HEK293 (cell line): ENCODE measurements at regions not wholly inside any gene's neighbourhood (a gene's known extent, or its start where the extent isn't known, plus 50 kb on each side); places are given as distances from the start of the nearest gene placed in this dataset.

Experiments
- CTCF ChIA-PET: fragments of 350-600 bp; formaldehyde crosslinking; extraction: SDS; loops from one replicate; lab custom pipeline; 2021; ENCODE audit warnings: antibody characterized with exemption; lab: Yijun Ruan, JAX
- POLR2A ChIA-PET: fragments of 300-600 bp; formaldehyde crosslinking; extraction: SDS; loops from one replicate; lab custom pipeline; 2020; ENCODE audit warnings: antibody characterized with exemption, inconsistent platforms; lab: Yijun Ruan, JAX
- H3K27ac ChIP-seq: fragments of 200-500 bp; sonication (Bioruptor generic); 2 replicates; pipeline ENCODE4 v1.5.1; 2014; ENCODE audit warnings: low read depth, low read length, control low read depth, inconsistent platforms; ENCODE audit errors: extremely low read depth
- H3K36me3 ChIP-seq, 2 experiments: fragments of 200-500 bp in 1 of 2; sonication (Bioruptor generic) in 1 of 2; 1 replicate in 1 of 2; 2 replicates in 1 of 2; pipeline ENCODE4 v1.5.1; 2014 to 2017; ENCODE audit warnings: inconsistent platforms in 2 of 2, low read length in 2 of 2; ENCODE audit not compliant: control insufficient read depth in 2 of 2, insufficient read depth in 1 of 2
- H3K4me1 ChIP-seq: fragments of 200-500 bp; sonication (Bioruptor generic); 2 replicates; pipeline ENCODE4 v1.5.1; 2014; ENCODE audit warnings: mild to moderate bottlenecking, low read length, inconsistent platforms; ENCODE audit not compliant: control insufficient read depth, insufficient read depth
- H3K4me3 ChIP-seq: 2 replicates; pipeline ENCODE4 v1.5.1; 2011; ENCODE audit warnings: low read depth, mild to moderate bottlenecking, control low read depth, low read length, moderate library complexity
- H3K9me3 ChIP-seq: fragments of 200-500 bp; sonication (Bioruptor generic); 2 replicates; pipeline ENCODE4 v1.5.1; 2014; ENCODE audit warnings: low read depth, low read length, inconsistent platforms; ENCODE audit not compliant: control insufficient read depth, insufficient read depth
- GLI4 ChIP-seq: fragments of 450-650 bp; formaldehyde crosslinking; IDR thresholded peaks from 2 replicates; pipeline ENCODE4 v1.5.1; 2016; ENCODE audit warnings: missing biosample characterization, missing genetic modification characterization
- PRDM1 ChIP-seq: fragments of 450-650 bp; formaldehyde crosslinking; IDR thresholded peaks from 2 replicates; pipeline ENCODE4; 2016; ENCODE audit warnings: missing biosample characterization, missing genetic modification characterization
- PRDM10 ChIP-seq: fragments of 450-650 bp; formaldehyde crosslinking; IDR thresholded peaks from 2 replicates; pipeline ENCODE4 v1.5.1; 2016; ENCODE audit warnings: missing biosample characterization, missing genetic modification characterization
- SALL2 ChIP-seq: fragments of 450-650 bp; formaldehyde crosslinking; IDR thresholded peaks from 2 replicates; pipeline ENCODE4 v1.5.0; 2017; ENCODE audit warnings: missing biosample characterization, mild to moderate bottlenecking, missing genetic modification characterization, borderline replicate concordance
- SCRT2 ChIP-seq: fragments of 450-650 bp; formaldehyde crosslinking; IDR thresholded peaks from 2 replicates; pipeline ENCODE4 v1.5.1; 2016; ENCODE audit warnings: missing biosample characterization, missing genetic modification characterization
- WT1 ChIP-seq: fragments of 450-650 bp; formaldehyde crosslinking; IDR thresholded peaks from 2 replicates; pipeline ENCODE4 v1.5.1; 2016; ENCODE audit warnings: missing biosample characterization, missing genetic modification characterization
- YY2 ChIP-seq: fragments of 450-650 bp; formaldehyde crosslinking; IDR thresholded peaks from 2 replicates; pipeline ENCODE4 v1.5.1; 2016; ENCODE audit warnings: missing biosample characterization, missing genetic modification characterization
- ZBTB48 ChIP-seq: fragments of 450-650 bp; formaldehyde crosslinking; IDR thresholded peaks from 2 replicates; pipeline ENCODE4 v1.5.1; 2016; ENCODE audit warnings: missing biosample characterization, missing genetic modification characterization
- ZBTB8A ChIP-seq: fragments of 450-650 bp; formaldehyde crosslinking; IDR thresholded peaks from 2 replicates; pipeline ENCODE4 v1.5.1; 2016; ENCODE audit warnings: missing biosample characterization, missing genetic modification characterization
- ZFP41 ChIP-seq: fragments of 450-650 bp; formaldehyde crosslinking; IDR thresholded peaks from 2 replicates; pipeline ENCODE4 v1.5.1; 2016; ENCODE audit warnings: missing biosample characterization, missing genetic modification characterization, borderline replicate concordance
- ZNF138 ChIP-seq: fragments of 450-650 bp; formaldehyde crosslinking; IDR thresholded peaks from 2 replicates; pipeline ENCODE4 v1.5.1; 2016; ENCODE audit warnings: missing biosample characterization, missing genetic modification characterization, borderline replicate concordance
- ZNF184 ChIP-seq: fragments of 450-650 bp; IDR thresholded peaks from 2 replicates; pipeline ENCODE4 v1.5.1; 2018; ENCODE audit warnings: missing biosample characterization, mild to moderate bottlenecking, missing genetic modification characterization
- ZNF223 ChIP-seq: fragments of 450-650 bp; formaldehyde crosslinking; IDR thresholded peaks from 2 replicates; pipeline ENCODE4 v1.5.1; 2016; ENCODE audit warnings: missing biosample characterization, missing genetic modification characterization
- ZNF423 ChIP-seq: fragments of 450-650 bp; formaldehyde crosslinking; IDR thresholded peaks from 2 replicates; pipeline ENCODE4 v1.5.1; 2016; ENCODE audit warnings: missing biosample characterization, missing genetic modification characterization
- ZNF473 ChIP-seq: fragments of 450-650 bp; formaldehyde crosslinking; IDR thresholded peaks from 2 replicates; pipeline ENCODE4 v1.5.1; 2017; ENCODE audit warnings: missing biosample characterization, missing genetic modification characterization
- ZNF571 ChIP-seq: fragments of 450-650 bp; formaldehyde crosslinking; IDR thresholded peaks from 2 replicates; pipeline ENCODE4 v1.5.0; 2017; ENCODE audit warnings: missing biosample characterization, missing genetic modification characterization
- ZNF600 ChIP-seq: fragments of 450-650 bp; formaldehyde crosslinking; IDR thresholded peaks from 2 replicates; pipeline ENCODE4 v1.5.1; 2016; ENCODE audit warnings: missing biosample characterization, missing genetic modification characterization
- ZNF76 ChIP-seq: fragments of 450-650 bp; formaldehyde crosslinking; IDR thresholded peaks from 2 replicates; pipeline ENCODE4; 2016; ENCODE audit warnings: low read depth, missing biosample characterization, missing genetic modification characterization, borderline replicate concordance
- ZSCAN16 ChIP-seq: fragments of 450-650 bp; formaldehyde crosslinking; IDR thresholded peaks from 2 replicates; pipeline ENCODE4 v1.5.1; 2016; ENCODE audit warnings: missing biosample characterization, missing genetic modification characterization
- TF ChIP-seq, protein P1 (sequence below): fragments of 450-650 bp; formaldehyde crosslinking; IDR thresholded peaks from 2 replicates; pipeline ENCODE4; 2016; ENCODE audit warnings: missing biosample characterization, missing genetic modification characterization
- TF ChIP-seq, protein P2 (sequence below): fragments of 450-650 bp; formaldehyde crosslinking; IDR thresholded peaks from 2 replicates; pipeline ENCODE4 v1.5.1; 2016; ENCODE audit warnings: missing biosample characterization, missing genetic modification characterization
- TF ChIP-seq, protein P3 (sequence below): fragments of 450-650 bp; formaldehyde crosslinking; IDR thresholded peaks from 2 replicates; pipeline ENCODE4 v1.5.1; 2016; ENCODE audit warnings: missing biosample characterization, missing genetic modification characterization

DNA sequence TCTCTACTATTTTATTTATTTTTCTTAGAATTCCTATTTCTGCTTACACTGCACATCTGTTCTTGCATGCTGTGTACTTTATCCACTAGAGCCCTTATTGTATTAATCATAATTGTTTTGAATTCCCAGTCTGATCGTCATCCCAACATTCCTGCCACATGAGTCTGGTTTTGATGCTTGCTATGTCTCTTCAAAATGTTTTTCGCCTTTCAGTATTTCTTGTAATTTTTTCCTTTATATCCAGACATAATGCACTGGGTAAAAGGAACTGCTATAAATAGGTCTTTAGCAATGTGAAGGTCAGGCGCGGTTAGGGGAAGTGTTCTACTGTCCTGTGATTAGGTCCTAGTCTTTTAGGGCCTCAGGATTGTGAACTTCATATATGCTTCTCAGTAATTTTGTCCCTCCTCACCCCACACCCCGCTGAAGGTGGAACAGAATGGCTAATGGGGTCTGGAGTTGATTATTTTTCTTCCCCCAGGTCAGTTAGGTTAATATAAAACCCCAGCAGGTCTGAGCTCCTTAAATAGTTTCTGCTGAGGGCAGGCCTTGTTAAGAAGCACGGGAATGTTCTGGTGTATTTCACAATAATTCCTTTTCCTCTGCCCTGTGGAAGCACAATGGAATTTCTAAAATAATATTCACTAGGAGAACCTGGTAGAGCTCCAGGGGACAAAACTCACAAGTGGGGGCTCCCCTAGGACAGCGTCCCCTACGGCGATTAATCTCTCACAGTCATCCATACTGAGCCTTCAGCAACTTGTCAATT, 146.6 kb upstream of the TUT7 start:
- TF ChIP-seq PRDM10 (no peak), ZNF184 (tag by site-specific recombination) (no peak), ZNF76 (tag by site-specific recombination) (no peak), ZBTB48 (tag by site-specific recombination) (no peak), ZNF473 (tag by site-specific recombination) (no peak), SALL2 (tag by site-specific recombination) (no peak), ZNF138 (tag by site-specific recombination) (no peak), ZFP41 (tag by site-specific recombination) (no peak), ZNF571 (tag by site-specific recombination) (no peak)
- TF ChIP-seq, protein P1, sequence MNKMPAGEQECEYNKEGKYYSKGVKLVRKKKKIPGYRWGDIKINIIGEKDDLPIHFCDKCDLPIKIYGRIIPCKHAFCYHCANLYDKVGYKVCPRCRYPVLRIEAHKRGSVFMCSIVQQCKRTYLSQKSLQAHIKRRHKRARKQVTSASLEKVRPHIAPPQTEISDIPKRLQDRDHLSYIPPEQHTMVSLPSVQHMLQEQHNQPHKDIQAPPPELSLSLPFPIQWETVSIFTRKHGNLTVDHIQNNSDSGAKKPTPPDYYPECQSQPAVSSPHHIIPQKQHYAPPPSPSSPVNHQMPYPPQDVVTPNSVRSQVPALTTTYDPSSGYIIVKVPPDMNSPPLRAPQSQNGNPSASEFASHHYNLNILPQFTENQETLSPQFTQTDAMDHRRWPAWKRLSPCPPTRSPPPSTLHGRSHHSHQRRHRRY (tag by site-specific recombination) = no peak
- TF ChIP-seq, protein P2, sequence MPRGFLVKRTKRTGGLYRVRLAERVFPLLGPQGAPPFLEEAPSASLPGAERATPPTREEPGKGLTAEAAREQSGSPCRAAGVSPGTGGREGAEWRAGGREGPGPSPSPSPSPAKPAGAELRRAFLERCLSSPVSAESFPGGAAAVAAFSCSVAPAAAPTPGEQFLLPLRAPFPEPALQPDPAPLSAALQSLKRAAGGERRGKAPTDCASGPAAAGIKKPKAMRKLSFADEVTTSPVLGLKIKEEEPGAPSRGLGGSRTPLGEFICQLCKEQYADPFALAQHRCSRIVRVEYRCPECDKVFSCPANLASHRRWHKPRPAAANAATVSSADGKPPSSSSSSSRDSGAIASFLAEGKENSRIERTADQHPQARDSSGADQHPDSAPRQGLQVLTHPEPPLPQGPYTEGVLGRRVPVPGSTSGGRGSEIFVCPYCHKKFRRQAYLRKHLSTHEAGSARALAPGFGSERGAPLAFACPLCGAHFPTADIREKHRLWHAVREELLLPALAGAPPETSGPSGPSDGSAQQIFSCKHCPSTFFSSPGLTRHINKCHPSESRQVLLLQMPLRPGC (tag by site-specific recombination) = no peak
- ChIA-PET POLR2A (no interaction called here), CTCF (interaction anchor here (1.2 kb wide), 1 partner anchor 14 kb away, joined by 7 read pairs; no protein-coding TSS in a partner anchor)
- Histone ChIP-seq H3K9me3 (no peaks in the 10 kb centered on the region), H3K4me1 (no peaks in the 10 kb centered on the region; the same call in 1 of the 2 replicates), H3K27ac (no peak overlapping the region), H3K4me3 (no peak overlapping the region), H3K36me3 (no peaks in the 10 kb centered on the region)

- Histone ChIP-seq H3K36me3 (no peaks in the 10 kb centered on the region), H3K4me3 (no peak overlapping the region), H3K27ac (no peak overlapping the region), H3K4me1 (no peaks in the 10 kb centered on the region; the same call in 1 of the 2 replicates), H3K9me3 (no peaks in the 10 kb centered on the region)
- ChIA-PET CTCF (no interaction called here), POLR2A (no interaction called here)
- TF ChIP-seq WT1 (tag by site-specific recombination) = peak; percentile 64; the same call in 1 of the 2 replicates
- TF ChIP-seq GLI4 = no peak
Observed at GRCh38 chr9:86500031-86500430, 145.8 kb upstream of the TUT7 start.

- no peaks in the 10 kb centered on the region for H3K9me3 ChIP-seq
- POLR2A ChIA-PET = interaction anchor here (1.1 kb wide), 1 partner anchor 18 kb away, joined by 3 read pairs; no protein-coding TSS in a partner anchor
- no peaks in the 10 kb centered on the region for H3K36me3 ChIP-seq
- CTCF ChIA-PET = interaction anchor here (0.5 to 1.0 kb wide), 3 partner anchors 25 to 166 kb away, joined by 3 to 4 read pairs (median 3); no protein-coding TSS in a partner anchor
- peak overlapping the region; percentile 40; the same call in 1 of the 2 replicates for H3K27ac ChIP-seq
- peaks cover 6% of the 10 kb centered on the region for H3K4me1 ChIP-seq
- no peak overlapping the region for H3K4me3 ChIP-seq
- TF ChIP-seq ZSCAN16 (tag by site-specific recombination) (no peak), YY2 (tag by site-specific recombination) (no peak), ZBTB8A (no peak), ZNF223 (tag by site-specific recombination) (no peak), ZNF423 (tag by site-specific recombination) (no peak), SCRT2 (peak; percentile 42), SALL2 (tag by site-specific recombination) (no peak), ZNF600 (tag by site-specific recombination) (0 out of 2 replicates have a peak, but pooled peaks have one; percentile 18), PRDM1 (no peak)
- TF ChIP-seq, protein P3, sequence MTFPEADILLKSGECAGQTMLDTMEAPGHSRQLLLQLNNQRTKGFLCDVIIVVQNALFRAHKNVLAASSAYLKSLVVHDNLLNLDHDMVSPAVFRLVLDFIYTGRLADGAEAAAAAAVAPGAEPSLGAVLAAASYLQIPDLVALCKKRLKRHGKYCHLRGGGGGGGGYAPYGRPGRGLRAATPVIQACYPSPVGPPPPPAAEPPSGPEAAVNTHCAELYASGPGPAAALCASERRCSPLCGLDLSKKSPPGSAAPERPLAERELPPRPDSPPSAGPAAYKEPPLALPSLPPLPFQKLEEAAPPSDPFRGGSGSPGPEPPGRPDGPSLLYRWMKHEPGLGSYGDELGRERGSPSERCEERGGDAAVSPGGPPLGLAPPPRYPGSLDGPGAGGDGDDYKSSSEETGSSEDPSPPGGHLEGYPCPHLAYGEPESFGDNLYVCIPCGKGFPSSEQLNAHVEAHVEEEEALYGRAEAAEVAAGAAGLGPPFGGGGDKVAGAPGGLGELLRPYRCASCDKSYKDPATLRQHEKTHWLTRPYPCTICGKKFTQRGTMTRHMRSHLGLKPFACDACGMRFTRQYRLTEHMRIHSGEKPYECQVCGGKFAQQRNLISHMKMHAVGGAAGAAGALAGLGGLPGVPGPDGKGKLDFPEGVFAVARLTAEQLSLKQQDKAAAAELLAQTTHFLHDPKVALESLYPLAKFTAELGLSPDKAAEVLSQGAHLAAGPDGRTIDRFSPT (tag by site-specific recombination) = peak; percentile 57; the same call in 1 of the 2 replicates
Observed at GRCh38 chr9:86494644-86495111, 140.5 kb upstream of the TUT7 start.
